HUES64 (cell line): ENCODE measurements at regions not wholly inside any gene's neighbourhood (a gene's known extent, or its start where the extent isn't known, plus 50 kb on each side); places are given as distances from the start of the nearest gene placed in this dataset.
A peak's percentile ranks its signal among the peaks of the same experiment; 100 is the strongest.

Experiments used
- H3K27ac ChIP-seq: 2 replicates; pipeline ENCODE4 v1.7.0; 2013; ENCODE audit warnings: low read depth, low read length, inconsistent platforms
- H3K27me3 ChIP-seq: 2 replicates; pipeline ENCODE4 v1.6.1; 2013; ENCODE audit warnings: mild to moderate bottlenecking, low read length; ENCODE audit not compliant: insufficient read depth
- H3K36me3 ChIP-seq: 2 replicates; pipeline ENCODE4 v1.6.1; 2013; ENCODE audit warnings: mild to moderate bottlenecking, low read length; ENCODE audit not compliant: insufficient read depth
- H3K4me1 ChIP-seq: 2 replicates; pipeline ENCODE4 v1.6.1; 2013; ENCODE audit warnings: mild to moderate bottlenecking, low read length, moderate library complexity; ENCODE audit not compliant: insufficient read depth
- H3K4me3 ChIP-seq: 2 replicates; pipeline ENCODE4 v1.5.1; 2013; ENCODE audit warnings: mild to moderate bottlenecking, low read length, moderate library complexity
- H3K9ac ChIP-seq: 2 replicates; pipeline ENCODE4 v1.6.1; 2013; ENCODE audit warnings: mild to moderate bottlenecking, low read depth, low read length
- H3K9me3 ChIP-seq: 2 replicates; pipeline ENCODE4 v1.6.1; 2013; ENCODE audit warnings: low read depth, low read length; ENCODE audit not compliant: insufficient read depth
- WGBS: fragments of 150-250, 120-280 bp; methylation state at CpG from one replicate; pipeline ENCODE4 v1.1.7; 2013; ENCODE audit warnings: missing lambda C conversion rate; 5-methylcytosine and 5-hydroxymethylcytosine counted together

- no peaks in the 10 kb centered on the region for H3K36me3 ChIP-seq
- no peaks in the 10 kb centered on the region for H3K27me3 ChIP-seq
- H3K4me3 ChIP-seq, result no peak overlapping the region
- H3K9ac ChIP-seq, result no peak overlapping the region
- WGBS, result 100% methylated on average over 1 of the region's 1 CpG
- H3K4me1 ChIP-seq, result no peaks in the 10 kb centered on the region
- no peaks in the 10 kb centered on the region for H3K9me3 ChIP-seq
- no peak overlapping the region for H3K27ac ChIP-seq
Measured at GRCh38 chrX:6906608-6907007, 240.9 kb upstream of the STS start.

- 92% methylated on average over 4 of the region's 5 CpGs for WGBS
- Histone ChIP-seq H3K9ac (no peak overlapping the region), H3K27me3 (no peaks in the 10 kb centered on the region), H3K36me3 (no peaks in the 10 kb centered on the region), H3K4me3 (no peak overlapping the region), H3K4me1 (no peaks in the 10 kb centered on the region), H3K27ac (no peak overlapping the region), H3K9me3 (no peaks in the 10 kb centered on the region)
Measured at GRCh38 chrX:6904156-6904555, 243.4 kb upstream of the STS start.

GRCh38 chrX:6898371-6898770 lies 249.1 kb upstream of the STS start:
- WGBS, result 95% methylated on average over 3 of the region's 3 CpGs
- H3K9ac ChIP-seq, result no peak overlapping the region
- no peaks in the 10 kb centered on the region for H3K36me3 ChIP-seq
- no peaks in the 10 kb centered on the region for H3K27me3 ChIP-seq
- H3K9me3 ChIP-seq, result no peaks in the 10 kb centered on the region
- no peak overlapping the region for H3K4me3 ChIP-seq
- no peak overlapping the region for H3K27ac ChIP-seq
- H3K4me1 ChIP-seq, result no peaks in the 10 kb centered on the region

GRCh38 chrX:6891404-6891803 lies 256.1 kb upstream of the STS start:
- no peaks in the 10 kb centered on the region for H3K9me3 ChIP-seq
- no peak overlapping the region for H3K27ac ChIP-seq
- no peaks in the 10 kb centered on the region for H3K27me3 ChIP-seq
- no peak overlapping the region for H3K4me3 ChIP-seq
- no peaks in the 10 kb centered on the region for H3K4me1 ChIP-seq
- no peaks in the 10 kb centered on the region for H3K36me3 ChIP-seq
- no peak overlapping the region for H3K9ac ChIP-seq
- WGBS, result 98% methylated on average over 1 of the region's 1 CpG

GRCh38 chrX:6890544-6891261 lies 256.8 kb upstream of the STS start:
- Histone ChIP-seq H3K4me3 (no peak overlapping the region), H3K9me3 (no peaks in the 10 kb centered on the region), H3K27ac (no peak overlapping the region), H3K4me1 (no peaks in the 10 kb centered on the region), H3K27me3 (no peaks in the 10 kb centered on the region), H3K9ac (no peak overlapping the region), H3K36me3 (no peaks in the 10 kb centered on the region)
- WGBS, result 90% methylated on average over 3 of the region's 3 CpGs

- no peak overlapping the region for H3K27ac ChIP-seq
- no CpG with 5 or more reads among the region's 2 CpGs for WGBS
- no peaks in the 10 kb centered on the region for H3K27me3 ChIP-seq
- no peak overlapping the region for H3K4me3 ChIP-seq
- H3K9ac ChIP-seq, result no peak overlapping the region
- H3K4me1 ChIP-seq, result no peaks in the 10 kb centered on the region
- H3K36me3 ChIP-seq, result no peaks in the 10 kb centered on the region
- H3K9me3 ChIP-seq, result no peaks in the 10 kb centered on the region
Measured at GRCh38 chrX:6885909-6886308, 261.6 kb upstream of the STS start.

- H3K9ac ChIP-seq, result no peak overlapping the region
- H3K36me3 ChIP-seq, result no peaks in the 10 kb centered on the region
- no peaks in the 10 kb centered on the region for H3K4me1 ChIP-seq
- H3K4me3 ChIP-seq, result no peak overlapping the region
- H3K9me3 ChIP-seq, result no peaks in the 10 kb centered on the region
- H3K27me3 ChIP-seq, result no peaks in the 10 kb centered on the region
- WGBS, result 86% methylated on average over 2 of the region's 2 CpGs
- no peak overlapping the region for H3K27ac ChIP-seq
Measured at GRCh38 chrX:6885396-6885795, 262.1 kb upstream of the STS start.

- WGBS, result 85% methylated on average over 5 of the region's 5 CpGs
- Histone ChIP-seq H3K27ac (no peak overlapping the region), H3K9me3 (peaks cover 17% of the 10 kb centered on the region; the same call in 1 of the 2 replicates), H3K4me1 (0 out of 2 replicates have a peak, but pooled peaks cover under 1% of the 10 kb centered on the region), H3K9ac (no peak overlapping the region), H3K27me3 (no peaks in the 10 kb centered on the region), H3K36me3 (no peaks in the 10 kb centered on the region), H3K4me3 (no peak overlapping the region)
Measured at GRCh38 chrX:6861456-6861855, 286.1 kb upstream of the STS start.

GRCh38 chrX:6857749-6858148 lies 289.8 kb upstream of the STS start:
- Histone ChIP-seq H3K4me3 (no peak overlapping the region), H3K9me3 (peaks cover 15% of the 10 kb centered on the region), H3K27me3 (no peaks in the 10 kb centered on the region), H3K36me3 (no peaks in the 10 kb centered on the region), H3K4me1 (peaks cover 8% of the 10 kb centered on the region), H3K27ac (no peak overlapping the region), H3K9ac (no peak overlapping the region)
- WGBS, result 53% methylated on average over 1 of the region's 2 CpGs

GRCh38 chrX:6856471-6856870 lies 291.0 kb upstream of the STS start:
- H3K4me3 ChIP-seq, result no peak overlapping the region
- WGBS, result 56% methylated on average over 6 of the region's 6 CpGs

GRCh38 chrX:6852869-6853268 lies 294.6 kb upstream of the STS start:
- no peak overlapping the region for H3K27ac ChIP-seq

More at GRCh38 chrX:6856471-6856870, 291.0 kb upstream of the STS start:
- Histone ChIP-seq H3K9ac (no peak overlapping the region), H3K36me3 (no peaks in the 10 kb centered on the region), H3K9me3 (peaks cover 16% of the 10 kb centered on the region), H3K4me1 (peaks cover 8% of the 10 kb centered on the region), H3K27ac (peak overlapping the region; percentile 52; the same call in 1 of the 2 replicates), H3K27me3 (no peaks in the 10 kb centered on the region)

GRCh38 chrX:6852121-6852520 lies 295.4 kb upstream of the STS start:
- peaks cover 10% of the 10 kb centered on the region; the same call in 1 of the 2 replicates for H3K9me3 ChIP-seq
- no peak overlapping the region for H3K9ac ChIP-seq
- H3K4me3 ChIP-seq, result no peak overlapping the region
- no peaks in the 10 kb centered on the region for H3K36me3 ChIP-seq
- no peak overlapping the region for H3K27ac ChIP-seq
- no peaks in the 10 kb centered on the region for H3K27me3 ChIP-seq
- WGBS, result 94% methylated on average over 1 of the region's 1 CpG
- H3K4me1 ChIP-seq, result peaks cover 21% of the 10 kb centered on the region

More at GRCh38 chrX:6852869-6853268, 294.6 kb upstream of the STS start:
- Histone ChIP-seq H3K9ac (no peak overlapping the region), H3K9me3 (peaks cover 5% of the 10 kb centered on the region; the same call in 1 of the 2 replicates), H3K4me3 (no peak overlapping the region), H3K27me3 (no peaks in the 10 kb centered on the region), H3K4me1 (peaks cover 21% of the 10 kb centered on the region), H3K36me3 (no peaks in the 10 kb centered on the region)
- WGBS, result 85% methylated on average over 3 of the region's 3 CpGs
